GM12878 (cell line): ENCODE measurements at regions not wholly inside any gene's neighbourhood (a gene's known extent, or its start where the extent isn't known, plus 50 kb on each side); places are given as distances from the start of the nearest gene placed in this dataset.

ENCODE experiments used
- ATAC-seq: fragments of 200-7000 bp; cut with Tn5 transposase; 3 replicates; pipeline ENCODE4 v1.9.1; 2020; ENCODE audit warnings: mild to moderate bottlenecking, moderate library complexity
- BruUV-seq: library from RNA; stranded (reverse); fragments of 400-500 nt; replicated peaks from 2 replicates; lab custom pipeline; 2021; lab: Mats Ljungman, UMichigan
- CTCF ChIA-PET: fragments of 300-600 bp; sonication (Branson Sonifier 250); formaldehyde crosslinking; extraction: SDS; loops from one replicate; lab custom pipeline; 2021; ENCODE audit warnings: inconsistent platforms; lab: Yijun Ruan, JAX
- POLR2A ChIA-PET: fragments of 350-600 bp; formaldehyde crosslinking; extraction: SDS; loops from one replicate; lab custom pipeline; 2021; ENCODE audit warnings: inconsistent platforms; lab: Charles Lee
- RAD21 ChIA-PET: fragments of 300-600 bp; sonication (Branson Sonifier 250); formaldehyde crosslinking; loops from one replicate; lab custom pipeline; 2023; ENCODE audit warnings: antibody characterized with exemption; ENCODE audit not compliant: unreplicated experiment; lab: Charles Lee
- SMC1A ChIA-PET: fragments of 300-600 bp; sonication (Branson Sonifier 250); formaldehyde crosslinking; loops from one replicate; lab custom pipeline; 2023; ENCODE audit not compliant: unreplicated experiment, uncharacterized antibody; lab: Charles Lee
- DNase-seq: peaks from one replicate; pipeline ENCODE4 v3.0.0-alpha.2; 2011; ENCODE audit warnings: low read depth, low spot score
- FAIRE-seq: peaks from 3 replicates; lab custom pipeline; 2011; peaks lifted over from hg19 to GRCh38; lab: Jason Lieb, UNC
- H2AFZ ChIP-seq: 2 replicates; pipeline ENCODE4 v1.6.0; 2011; ENCODE audit warnings: low read depth, low read length, control low read depth; ENCODE audit not compliant: control insufficient read depth
- H3K27ac ChIP-seq: 2 replicates; pipeline ENCODE4 v1.5.1; 2011; ENCODE audit warnings: control low read depth; ENCODE audit not compliant: control insufficient read depth, insufficient read depth
- H3K27me3 ChIP-seq, 2 experiments: replicated peaks in 1 of 2; 2 replicates each; pipeline versions ENCODE4 v1.6.0 to v1.6.1; 2011; ENCODE audit warnings: low read length in 1 of 2; ENCODE audit not compliant: control insufficient read depth in 2 of 2, insufficient read depth in 2 of 2
- H3K36me3 ChIP-seq, 2 experiments: 2 replicates each; pipeline ENCODE4 v1.5.1; 2011; ENCODE audit warnings: low read length in 1 of 2; ENCODE audit not compliant: control insufficient read depth in 2 of 2, insufficient read depth in 2 of 2
- H3K4me1 ChIP-seq: 2 replicates; pipeline ENCODE4 v1.6.1; 2011; ENCODE audit warnings: mild to moderate bottlenecking, low read length, moderate library complexity, mixed read lengths; ENCODE audit not compliant: control insufficient read depth, insufficient read depth
- H3K4me2 ChIP-seq: 2 replicates; pipeline ENCODE4 v1.6.0; 2011; ENCODE audit warnings: control low read depth; ENCODE audit not compliant: control insufficient read depth, insufficient read depth
- H3K4me3 ChIP-seq: fragments of 200-600 bp; sonication (generic); 2 replicates; pipeline ENCODE4 v1.5.1; 2016
- H3K79me2 ChIP-seq: 2 replicates; pipeline ENCODE4 v1.6.0; 2011; ENCODE audit warnings: low read length; ENCODE audit not compliant: control insufficient read depth, insufficient read depth
- H3K9ac ChIP-seq: 2 replicates; pipeline ENCODE4 v1.8.0; 2011; ENCODE audit warnings: low read length, control low read depth, mixed read lengths; ENCODE audit not compliant: control insufficient read depth, insufficient read depth
- H3K9me3 ChIP-seq: replicated peaks from 3 replicates; pipeline ENCODE4 v1.5.1; 2011; ENCODE audit warnings: mild to moderate bottlenecking, low read length; ENCODE audit not compliant: control insufficient read depth, insufficient read depth
- H4K20me1 ChIP-seq: 2 replicates; pipeline ENCODE4 v1.6.0; 2011; ENCODE audit not compliant: control insufficient read depth, insufficient read depth
- CREB1 ChIP-seq: IDR thresholded peaks from 2 replicates; pipeline ENCODE4 v1.6.1; 2012; ENCODE audit warnings: low read depth, mild to moderate bottlenecking, inconsistent platforms
- CUX1 ChIP-seq: IDR thresholded peaks from 2 replicates; pipeline ENCODE4 v1.6.1; 2012; ENCODE audit warnings: improper control_type of control experiment, low read depth, low read length; ENCODE audit not compliant: insufficient replicate concordance
- HSF1 ChIP-seq: fragments of 150-350 bp; IDR thresholded peaks from 2 replicates; pipeline ENCODE4 v1.6.1; 2014; ENCODE audit warnings: mild to moderate bottlenecking, low read depth, low read length
- NR2C1 ChIP-seq: fragments of 450-650 bp; IDR thresholded peaks from 2 replicates; pipeline ENCODE4 v1.6.1; 2017; ENCODE audit warnings: antibody characterized with exemption, mild to moderate bottlenecking, moderate library complexity
- POLR2AphosphoS2 ChIP-seq: IDR thresholded peaks from 2 replicates; pipeline ENCODE4 v1.6.1; 2011; ENCODE audit warnings: low read depth, mild to moderate bottlenecking, low read length, improper control_type of control experiment, moderate library complexity
- SREBF1 ChIP-seq: IDR thresholded peaks from 2 replicates; pipeline ENCODE4 v1.6.1; 2012; ENCODE audit warnings: mild to moderate bottlenecking, low read length
- SREBF2 ChIP-seq: IDR thresholded peaks from 2 replicates; pipeline ENCODE4 v1.6.1; 2012; ENCODE audit warnings: mild to moderate bottlenecking, low read length
- SRF ChIP-seq, 2 experiments: IDR thresholded peaks; 2 replicates each; pipeline ENCODE4 v1.6.1; 2011; ENCODE audit warnings: low read depth in 2 of 2, low read length in 2 of 2, mild to moderate bottlenecking in 1 of 2, moderate library complexity in 1 of 2
- SUZ12 ChIP-seq: fragments of 200-600 bp; sonication (generic); IDR thresholded peaks from one replicate; pipeline ENCODE4 v1.6.1; 2018; ENCODE audit warnings: antibody characterized with exemption, mild to moderate bottlenecking; ENCODE audit not compliant: unreplicated experiment
- TARDBP ChIP-seq: IDR thresholded peaks from 2 replicates; pipeline ENCODE4 v1.6.1; 2016; ENCODE audit warnings: borderline replicate concordance
- ZNF687 ChIP-seq: fragments of 450-650 bp; IDR thresholded peaks from 2 replicates; pipeline ENCODE4 v1.6.1; 2017; ENCODE audit warnings: mild to moderate bottlenecking, moderate library complexity
- in situ Hi-C: fragments of 300-500 bp; cut with MboI; formaldehyde crosslinking; loops from 9 replicates; pipeline ENCODE4 v1.14.3; 2018; ENCODE audit warnings: mixed read lengths
- intact Hi-C: fragments of 100-400 bp; cut with micrococcal nuclease; formaldehyde crosslinking; loops from one replicate; pipeline ENCODE4 v1.14.2; 2022; ENCODE audit not compliant: unreplicated experiment

- TF ChIP-seq CUX1 (no peak), NR2C1 (no peak), SUZ12 (no peak)
Observed at GRCh38 chr4:72846280-72847111, 223.0 kb downstream of the COX18 start (continued).

- Histone ChIP-seq H3K9ac (no peak overlapping the region), H3K27ac (no peak overlapping the region), H3K36me3 (no peaks in the 10 kb centered on the region), H3K4me3 (no peak overlapping the region), H4K20me1 (no peaks in the 10 kb centered on the region), H3K4me2 (no peak overlapping the region), H3K27me3 (no peaks in the 10 kb centered on the region; a peak in 1 of 4 replicates), H3K4me1 (no peaks in the 10 kb centered on the region), H3K79me2 (no peaks in the 10 kb centered on the region), H3K9me3 (no peaks in the 10 kb centered on the region), H2AFZ (no peak overlapping the region)
- DNase-seq = no peak
- no peak for ATAC-seq
- RAD21 ChIA-PET = no interaction called here
- intact Hi-C loops (no loop called here), in situ Hi-C loops (no loop called here)
- FAIRE-seq = no peak
- no TSS peak for BruUV-seq
- CTCF ChIA-PET = no interaction called here
- POLR2A ChIA-PET = interaction anchor here (0.6 kb wide), 1 partner anchor 1265 kb away, joined by 3 read pairs; no protein-coding TSS in a partner anchor
- SMC1A ChIA-PET = interaction anchor here (0.7 kb wide), 1 partner anchor 48 kb away, joined by 3 read pairs; no protein-coding TSS in a partner anchor
- no peak for TF ChIP-seq SRF (IDR thresholded peaks at IDR 0.05; ENCODE audit: low read depth in 2 of 2, low read length in 2 of 2)
- no peak for TF ChIP-seq CREB1
- TF ChIP-seq SREBF1 = no peak
- no peak for TF ChIP-seq TARDBP
- TF ChIP-seq HSF1 = no peak
- TF ChIP-seq ZNF687 = no peak
- no peak for TF ChIP-seq SREBF2
- TF ChIP-seq POLR2AphosphoS2 = no peak
Observed at GRCh38 chr4:72843466-72843865, 226.1 kb downstream of the COX18 start.
